Endothelial cell of umbilical vein (primary cell): ENCODE measurements at regions not wholly inside any gene's neighbourhood (a gene's known extent, or its start where the extent isn't known, plus 50 kb on each side); places are given as distances from the start of the nearest gene placed in this dataset.

Experiments
- BruUV-seq: library from RNA; stranded (reverse); fragments of 400-500 nt; replicated peaks from 2 replicates; lab custom pipeline; 2021; lab: Mats Ljungman, UMichigan
- CTCF ChIA-PET: fragments of 300-600, 350-600 bp; sonication (Branson Sonifier 250); formaldehyde crosslinking; loops from one replicate; lab custom pipeline; 2021; ENCODE audit warnings: antibody characterized with exemption, inconsistent platforms; lab: Charles Lee
- POLR2A ChIA-PET: fragments of 300-600, 350-600 bp; sonication (Branson Sonifier 250); formaldehyde crosslinking; loops from one replicate; lab custom pipeline; 2021; ENCODE audit warnings: antibody characterized with exemption, inconsistent platforms; lab: Charles Lee
- DNase-seq: peaks from one replicate; pipeline ENCODE4 v3.0.0-alpha.2; 2011; ENCODE audit warnings: low read depth, low spot score
- FAIRE-seq: peaks from 2 replicates; lab custom pipeline; 2011; peaks lifted over from hg19 to GRCh38; lab: Jason Lieb, UNC
- H2AFZ ChIP-seq: 2 replicates; pipeline ENCODE4 v1.6.0; 2012; ENCODE audit warnings: low read depth, low read length, control low read depth, inconsistent platforms
- H3K27ac ChIP-seq: 2 replicates; pipeline ENCODE4 v1.5.1; 2011; ENCODE audit warnings: low read depth, mild to moderate bottlenecking, control low read depth, low read length, moderate library complexity; ENCODE audit not compliant: insufficient read depth
- H3K27me3 ChIP-seq, 2 experiments: 2 replicates each; pipeline versions ENCODE4 v1.6.0 to v1.6.1; 2011; ENCODE audit warnings: low read length in 2 of 2, mixed read lengths in 1 of 2; ENCODE audit not compliant: control insufficient read depth in 2 of 2, insufficient read depth in 2 of 2
- H3K36me3 ChIP-seq, 2 experiments: 2 replicates in 1 of 2; 3 replicates in 1 of 2; pipeline ENCODE4 v1.5.1; 2011; ENCODE audit warnings: low read length in 2 of 2, mild to moderate bottlenecking in 1 of 2, moderate library complexity in 1 of 2; ENCODE audit not compliant: control insufficient read depth in 2 of 2, insufficient read depth in 2 of 2; ENCODE audit errors: extremely low read depth in 1 of 2
- H3K4me1 ChIP-seq: 3 replicates; pipeline ENCODE4 v1.5.1; 2011; ENCODE audit warnings: mild to moderate bottlenecking, low read length; ENCODE audit not compliant: control insufficient read depth, insufficient read depth; ENCODE audit errors: extremely low read depth
- H3K4me2 ChIP-seq: 2 replicates; pipeline ENCODE4 v1.6.1; 2011; ENCODE audit warnings: low read length, control low read depth, mixed read lengths; ENCODE audit not compliant: insufficient read depth
- H3K4me3 ChIP-seq, 3 experiments: fragments of 200-600 bp in 1 of 3; sonication (generic), shearing (Covaris generic) in 1 of 3; replicated peaks in 1 of 3; 2 replicates each; pipeline ENCODE4 v1.5.1; 2011 to 2016; ENCODE audit warnings: control low read depth in 3 of 3, low read length in 3 of 3, mild to moderate bottlenecking in 2 of 3, inconsistent platforms in 1 of 3, low read depth in 1 of 3, moderate library complexity in 1 of 3; ENCODE audit not compliant: insufficient read depth in 1 of 3
- H3K79me2 ChIP-seq: 2 replicates; pipeline ENCODE4 v1.6.0; 2012; ENCODE audit warnings: low read length, inconsistent platforms; ENCODE audit not compliant: control insufficient read depth, insufficient read depth
- H3K9ac ChIP-seq: replicated peaks from 2 replicates; pipeline ENCODE3; 2011; ENCODE audit warnings: low read length, control low read depth; ENCODE audit not compliant: insufficient read depth; ENCODE audit errors: extremely low read depth
- H3K9me1 ChIP-seq: replicated peaks from 3 replicates; pipeline ENCODE4 v1.6.0; 2011; ENCODE audit warnings: mild to moderate bottlenecking, low read length; ENCODE audit not compliant: control insufficient read depth, insufficient read depth; ENCODE audit errors: extremely low read depth
- H3K9me3 ChIP-seq: replicated peaks from 2 replicates; pipeline ENCODE4 v1.5.1; 2012; ENCODE audit warnings: low read length, inconsistent platforms; ENCODE audit not compliant: control insufficient read depth, insufficient read depth
- H4K20me1 ChIP-seq: replicated peaks from 2 replicates; pipeline ENCODE3; 2011; ENCODE audit warnings: mild to moderate bottlenecking, low read length; ENCODE audit not compliant: control insufficient read depth, insufficient read depth; ENCODE audit errors: extremely low read depth
- EZH2 ChIP-seq: IDR thresholded peaks from 2 replicates; pipeline ENCODE4 v1.6.1; 2012; ENCODE audit warnings: borderline replicate concordance, low read depth, mild to moderate bottlenecking, moderate library complexity, low read length, inconsistent platforms; ENCODE audit not compliant: severe bottlenecking
- FOS ChIP-seq: IDR thresholded peaks from 2 replicates; pipeline ENCODE4 v1.6.1; 2011; ENCODE audit warnings: mild to moderate bottlenecking, low read length, moderate library complexity, borderline replicate concordance; ENCODE audit not compliant: insufficient read depth
- GATA2 ChIP-seq: IDR thresholded peaks from 2 replicates; pipeline ENCODE4 v1.7.0; 2011; ENCODE audit warnings: low read depth, mild to moderate bottlenecking, moderate library complexity, mixed read lengths, low read length; ENCODE audit not compliant: insufficient read length, insufficient read depth
- JUN ChIP-seq: IDR thresholded peaks from 2 replicates; pipeline ENCODE4 v1.6.1; 2011; ENCODE audit warnings: borderline replicate concordance, low read depth; ENCODE audit not compliant: insufficient read length, insufficient read depth
- MYC ChIP-seq: IDR thresholded peaks from one replicate; pipeline ENCODE4 v1.6.1; 2011; ENCODE audit warnings: mild to moderate bottlenecking, low read depth, low read length
- POLR2A ChIP-seq: IDR thresholded peaks from 2 replicates; pipeline ENCODE4 v1.6.1; 2012; ENCODE audit warnings: low read depth, mild to moderate bottlenecking, control low read depth, low read length
- POLR2AphosphoS5 ChIP-seq: IDR thresholded peaks from 2 replicates; pipeline ENCODE4 v1.6.1; 2012; ENCODE audit warnings: low read depth, mild to moderate bottlenecking, control low read depth, low read length, moderate library complexity; ENCODE audit not compliant: insufficient read depth
- dilution Hi-C: fragments of 300-500 bp; cut with MboI; formaldehyde crosslinking; loops from one replicate; pipeline ENCODE4 v1.15.0; 2019; ENCODE audit warnings: low sequenced_read_pairs; ENCODE audit not compliant: extremely low pct_ligation_motif_present
- intact Hi-C: fragments of 100-400 bp; cut with micrococcal nuclease; formaldehyde crosslinking; loops from one replicate; pipeline ENCODE4 v1.10.0; 2022
- TF ChIP-seq, protein P1 (sequence below), 2 donors: IDR thresholded peaks; 1 replicate in 1 of 2; 2 replicates in 1 of 2; pipeline ENCODE4 v1.5.1; 2011; ENCODE audit warnings: low read length in 2 of 2, mild to moderate bottlenecking in 2 of 2, moderate library complexity in 2 of 2, control low read depth in 1 of 2, inconsistent platforms in 1 of 2, low read depth in 1 of 2; ENCODE audit not compliant: insufficient read depth in 1 of 2; ENCODE audit errors: extremely low read depth in 1 of 2
- TF ChIP-seq, protein P2 (sequence below): IDR thresholded peaks from 2 replicates; pipeline ENCODE4 v1.6.1; 2011; ENCODE audit not compliant: insufficient read depth, insufficient read length

DNA sequence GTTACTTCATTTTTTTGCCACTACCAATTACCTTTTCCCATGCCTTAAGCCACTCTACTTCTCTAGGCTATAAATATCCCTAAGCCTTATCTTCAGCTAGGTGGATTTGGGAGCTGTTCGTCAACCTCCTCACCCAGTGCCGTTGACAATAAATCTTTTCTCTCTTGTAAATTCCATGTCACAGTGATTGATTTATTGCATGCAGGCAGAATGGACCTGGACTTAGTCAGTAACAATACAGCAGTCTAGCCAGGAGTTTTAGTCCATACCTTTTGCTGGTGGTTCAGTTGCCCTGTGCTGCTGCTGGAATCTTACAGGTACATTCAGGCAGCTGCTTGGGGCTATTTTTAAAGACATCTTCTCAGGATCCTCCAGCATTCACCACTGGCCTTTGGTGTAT lies 350.5 kb upstream of the NRG3 start:
- Histone ChIP-seq H3K36me3 (no peaks in the 10 kb centered on the region), H4K20me1 (no peaks in the 10 kb centered on the region), H3K9ac (no peak overlapping the region), H3K27ac (no peak overlapping the region), H2AFZ (no peak overlapping the region), H3K9me3 (no peaks in the 10 kb centered on the region), H3K4me2 (no peak overlapping the region), H3K4me1 (no peaks in the 10 kb centered on the region), H3K4me3 (no peak overlapping the region), H3K79me2 (no peaks in the 10 kb centered on the region), H3K9me1 (no peaks in the 10 kb centered on the region), H3K27me3 (no peaks in the 10 kb centered on the region)
- dilution Hi-C loops, result no loop called here
- no TSS peak for BruUV-seq
- DNase-seq, result no peak
- TF ChIP-seq JUN, result no peak
- TF ChIP-seq, protein P1, sequence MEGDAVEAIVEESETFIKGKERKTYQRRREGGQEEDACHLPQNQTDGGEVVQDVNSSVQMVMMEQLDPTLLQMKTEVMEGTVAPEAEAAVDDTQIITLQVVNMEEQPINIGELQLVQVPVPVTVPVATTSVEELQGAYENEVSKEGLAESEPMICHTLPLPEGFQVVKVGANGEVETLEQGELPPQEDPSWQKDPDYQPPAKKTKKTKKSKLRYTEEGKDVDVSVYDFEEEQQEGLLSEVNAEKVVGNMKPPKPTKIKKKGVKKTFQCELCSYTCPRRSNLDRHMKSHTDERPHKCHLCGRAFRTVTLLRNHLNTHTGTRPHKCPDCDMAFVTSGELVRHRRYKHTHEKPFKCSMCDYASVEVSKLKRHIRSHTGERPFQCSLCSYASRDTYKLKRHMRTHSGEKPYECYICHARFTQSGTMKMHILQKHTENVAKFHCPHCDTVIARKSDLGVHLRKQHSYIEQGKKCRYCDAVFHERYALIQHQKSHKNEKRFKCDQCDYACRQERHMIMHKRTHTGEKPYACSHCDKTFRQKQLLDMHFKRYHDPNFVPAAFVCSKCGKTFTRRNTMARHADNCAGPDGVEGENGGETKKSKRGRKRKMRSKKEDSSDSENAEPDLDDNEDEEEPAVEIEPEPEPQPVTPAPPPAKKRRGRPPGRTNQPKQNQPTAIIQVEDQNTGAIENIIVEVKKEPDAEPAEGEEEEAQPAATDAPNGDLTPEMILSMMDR (IDR thresholded peaks at IDR 0.05; ENCODE audit: extremely low read depth in 1 of 2, insufficient read depth in 1 of 2, low read depth in 1 of 2, low read length in 2 of 2), result no peak
- TF ChIP-seq, protein P2, sequence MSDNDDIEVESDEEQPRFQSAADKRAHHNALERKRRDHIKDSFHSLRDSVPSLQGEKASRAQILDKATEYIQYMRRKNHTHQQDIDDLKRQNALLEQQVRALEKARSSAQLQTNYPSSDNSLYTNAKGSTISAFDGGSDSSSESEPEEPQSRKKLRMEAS, result no peak
- no peak for TF ChIP-seq POLR2AphosphoS5
- TF ChIP-seq GATA2, result no peak
- CTCF ChIA-PET, result interaction anchor here (1.2 kb wide), 1 partner anchor 10 kb away, joined by 3 read pairs; no protein-coding TSS in a partner anchor
- POLR2A ChIA-PET, result no interaction called here
- FAIRE-seq, result no peak
- intact Hi-C loops, result no loop called here

DNA sequence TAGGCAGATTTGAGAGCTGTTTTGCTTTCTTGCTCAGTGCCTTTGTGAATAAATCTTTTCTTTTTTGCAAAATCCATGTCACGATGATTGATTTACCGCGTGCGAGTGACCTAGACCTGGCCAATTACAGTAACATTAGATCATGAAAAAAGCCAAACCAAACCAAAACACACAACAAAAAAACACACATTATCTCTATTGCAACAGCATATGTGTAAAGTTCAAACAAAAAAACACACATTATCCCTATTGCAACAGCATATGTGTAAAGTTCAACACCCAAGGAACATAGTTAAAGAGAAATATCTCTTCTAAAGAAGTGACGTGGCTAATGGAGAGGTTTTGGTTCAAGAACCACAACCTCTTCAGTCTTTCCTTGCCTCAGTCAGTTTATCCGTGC lies 342.6 kb upstream of the NRG3 start:
- H3K27me3 ChIP-seq, result no peaks in the 10 kb centered on the region
- dilution Hi-C loops, result no loop called here

More for the DNA sequence above, 342.6 kb upstream of the NRG3 start:
- Histone ChIP-seq H4K20me1 (no peaks in the 10 kb centered on the region), H3K9ac (no peak overlapping the region), H3K27ac (no peak overlapping the region), H3K79me2 (no peaks in the 10 kb centered on the region), H2AFZ (no peak overlapping the region), H3K9me1 (no peaks in the 10 kb centered on the region), H3K4me3 (no peak overlapping the region), H3K36me3 (no peaks in the 10 kb centered on the region), H3K9me3 (no peaks in the 10 kb centered on the region), H3K4me1 (no peaks in the 10 kb centered on the region), H3K4me2 (no peak overlapping the region)
- FAIRE-seq, result no peak
- TF ChIP-seq FOS (no peak), JUN (no peak), MYC (no peak), POLR2AphosphoS5 (no peak), POLR2A (no peak), EZH2 (no peak), GATA2 (no peak)
- TF ChIP-seq, protein P1 (IDR thresholded peaks at IDR 0.05; ENCODE audit: extremely low read depth in 1 of 2, insufficient read depth in 1 of 2, low read depth in 1 of 2, low read length in 2 of 2), result no peak
- TF ChIP-seq, protein P2, result no peak
- intact Hi-C loops, result no loop called here
- BruUV-seq, result no TSS peak
- DNase-seq, result no peak
- ChIA-PET CTCF (no interaction called here), POLR2A (no interaction called here)
